OCI-LY7 (cell line): ENCODE measurements at regions not wholly inside any gene's neighbourhood (a gene's known extent, or its start where the extent isn't known, plus 50 kb on each side); places are given as distances from the start of the nearest gene placed in this dataset.

Source experiments
- EZH2phosphoT487 ChIP-seq: fragments of 200-600 bp; sonication (generic); IDR thresholded peaks from 2 replicates; pipeline ENCODE4 v1.6.1; 2018; ENCODE audit warnings: low read depth, borderline replicate concordance, mild to moderate bottlenecking, mixed run types, antibody characterized with exemption, low read length, moderate library complexity, mixed read lengths
- TF ChIP-seq, protein P1 (sequence below): fragments of 200-600 bp; sonication (generic); conservative IDR thresholded peaks from 2 replicates; pipeline ENCODE4 v1.5.1; 2014; ENCODE audit warnings: mild to moderate bottlenecking, antibody characterized with exemption, low read length, moderate library complexity, mixed read lengths

DNA sequence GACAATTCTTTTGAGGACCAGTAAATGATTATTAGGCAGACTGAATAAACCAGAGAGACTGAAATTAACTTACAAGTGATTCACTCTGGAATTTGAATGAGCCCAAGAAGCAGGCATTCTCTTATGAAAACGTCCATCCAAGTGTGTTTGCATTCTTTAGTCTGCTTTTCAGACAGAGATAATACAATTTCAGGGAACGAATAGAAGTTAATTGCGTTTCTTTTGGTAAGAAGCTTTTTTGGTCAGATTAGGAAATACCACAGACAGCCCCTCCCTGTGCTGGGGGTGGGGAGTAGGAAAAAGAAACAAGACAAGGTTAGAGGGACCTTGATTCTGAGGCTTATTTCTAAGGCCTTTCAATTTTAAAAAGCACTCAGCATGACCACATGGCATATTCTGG lies 874.4 kb downstream of the SUCLG1 start:
- TF ChIP-seq, protein P1, sequence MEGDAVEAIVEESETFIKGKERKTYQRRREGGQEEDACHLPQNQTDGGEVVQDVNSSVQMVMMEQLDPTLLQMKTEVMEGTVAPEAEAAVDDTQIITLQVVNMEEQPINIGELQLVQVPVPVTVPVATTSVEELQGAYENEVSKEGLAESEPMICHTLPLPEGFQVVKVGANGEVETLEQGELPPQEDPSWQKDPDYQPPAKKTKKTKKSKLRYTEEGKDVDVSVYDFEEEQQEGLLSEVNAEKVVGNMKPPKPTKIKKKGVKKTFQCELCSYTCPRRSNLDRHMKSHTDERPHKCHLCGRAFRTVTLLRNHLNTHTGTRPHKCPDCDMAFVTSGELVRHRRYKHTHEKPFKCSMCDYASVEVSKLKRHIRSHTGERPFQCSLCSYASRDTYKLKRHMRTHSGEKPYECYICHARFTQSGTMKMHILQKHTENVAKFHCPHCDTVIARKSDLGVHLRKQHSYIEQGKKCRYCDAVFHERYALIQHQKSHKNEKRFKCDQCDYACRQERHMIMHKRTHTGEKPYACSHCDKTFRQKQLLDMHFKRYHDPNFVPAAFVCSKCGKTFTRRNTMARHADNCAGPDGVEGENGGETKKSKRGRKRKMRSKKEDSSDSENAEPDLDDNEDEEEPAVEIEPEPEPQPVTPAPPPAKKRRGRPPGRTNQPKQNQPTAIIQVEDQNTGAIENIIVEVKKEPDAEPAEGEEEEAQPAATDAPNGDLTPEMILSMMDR: no peak
- TF ChIP-seq EZH2phosphoT487: no peak
